HG03432 (cell line): ENCODE measurements at regions not wholly inside any gene's neighbourhood (a gene's known extent, or its start where the extent isn't known, plus 50 kb on each side); places are given as distances from the start of the nearest gene placed in this dataset.
A peak's percentile ranks its signal among the peaks of the same experiment; 100 is the strongest.

Source experiments
- ATAC-seq: cut with Tn5 transposase; IDR thresholded peaks from one replicate; pipeline ENCODE4 v1.9.1; 2021; ENCODE audit warnings: mild to moderate bottlenecking, moderate library complexity; ENCODE audit not compliant: unreplicated experiment

DNA sequence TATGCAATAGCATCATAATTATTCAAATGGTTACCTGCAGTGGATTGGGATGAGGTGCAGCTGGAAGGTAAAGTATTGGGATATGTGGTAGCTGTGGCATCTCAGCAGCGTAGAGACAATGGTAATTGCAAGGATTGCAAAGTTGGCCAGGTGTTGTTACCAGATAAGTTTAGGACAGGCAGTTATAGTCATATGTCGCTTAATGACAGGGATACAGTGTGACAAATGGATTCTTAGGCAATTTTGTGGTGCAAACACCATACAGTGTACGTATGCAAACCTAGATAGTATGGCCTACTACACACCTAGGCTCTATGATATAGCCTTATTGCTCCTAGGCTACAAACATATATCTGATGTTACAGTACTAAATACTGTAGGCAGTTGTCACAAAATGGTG, 163.5 kb upstream of the LYZL2 start:
- no peak for ATAC-seq

DNA sequence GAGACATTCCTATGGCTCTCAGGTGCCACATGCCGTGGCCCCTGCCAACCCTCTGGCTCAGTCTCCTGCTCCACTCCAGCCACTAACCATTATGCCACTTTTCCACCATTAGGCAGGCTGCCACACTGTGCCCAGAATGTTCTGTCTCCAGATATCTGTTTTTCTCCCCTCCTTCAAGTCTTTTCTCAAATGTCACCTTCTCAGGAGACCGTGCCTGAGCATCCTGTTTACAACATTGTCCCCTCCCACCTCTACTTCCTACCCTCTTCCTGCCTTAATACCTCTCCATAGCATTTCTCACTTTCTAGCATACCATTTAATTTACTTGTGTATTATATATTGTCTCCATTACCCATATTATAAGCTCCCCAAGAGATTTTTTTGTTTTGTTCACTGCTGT, 162.5 kb upstream of the LYZL2 start:
- ATAC-seq = no peak

GRCh38 chr10:30791197-30791611, 161.7 kb upstream of the LYZL2 start:
- ATAC-seq = no peak

DNA sequence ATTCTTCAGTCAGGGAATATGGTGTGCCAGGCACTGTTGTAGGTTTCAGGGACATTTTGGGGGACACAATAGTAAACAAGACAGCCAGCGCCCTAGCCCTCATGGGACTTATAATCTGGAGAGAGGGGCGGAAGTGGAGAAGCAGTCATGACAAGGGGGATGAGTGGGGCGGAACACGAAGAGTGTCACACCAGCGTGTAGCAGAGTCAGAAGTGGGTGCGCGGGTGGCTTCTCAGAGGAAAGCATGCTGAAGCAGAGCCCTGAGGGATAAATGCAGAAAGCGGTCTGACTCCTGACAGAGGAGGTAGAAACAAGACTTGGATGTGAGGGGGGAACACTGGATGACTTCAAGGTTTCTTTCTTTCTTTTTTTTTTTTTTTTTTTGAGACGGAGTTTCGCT, 160.3 kb upstream of the LYZL2 start:
- ATAC-seq = no peak

- no peak for ATAC-seq
These were observed 158.8 kb upstream of the LYZL2 start for GRCh38 chr10:30788307-30788706.

DNA sequence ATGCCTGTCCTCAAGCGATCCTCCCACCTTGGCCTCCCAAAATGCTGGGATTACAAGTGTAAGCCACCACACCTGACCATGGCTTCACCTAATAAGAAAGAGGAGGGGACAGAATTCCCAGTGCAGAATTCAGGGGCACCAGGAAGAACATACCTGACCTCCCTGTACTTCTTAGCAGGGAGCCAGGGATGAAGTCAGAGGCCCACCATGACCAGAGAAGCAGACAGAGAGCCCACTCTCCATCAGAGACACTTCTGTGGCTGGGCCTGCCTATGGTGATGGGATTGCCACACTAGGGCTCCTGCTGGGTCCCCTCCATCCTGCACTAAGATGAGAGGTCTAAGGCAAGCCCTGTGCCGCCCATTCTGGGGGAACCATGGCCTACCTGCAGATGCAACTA, 157.4 kb upstream of the LYZL2 start:
- no peak for ATAC-seq

DNA sequence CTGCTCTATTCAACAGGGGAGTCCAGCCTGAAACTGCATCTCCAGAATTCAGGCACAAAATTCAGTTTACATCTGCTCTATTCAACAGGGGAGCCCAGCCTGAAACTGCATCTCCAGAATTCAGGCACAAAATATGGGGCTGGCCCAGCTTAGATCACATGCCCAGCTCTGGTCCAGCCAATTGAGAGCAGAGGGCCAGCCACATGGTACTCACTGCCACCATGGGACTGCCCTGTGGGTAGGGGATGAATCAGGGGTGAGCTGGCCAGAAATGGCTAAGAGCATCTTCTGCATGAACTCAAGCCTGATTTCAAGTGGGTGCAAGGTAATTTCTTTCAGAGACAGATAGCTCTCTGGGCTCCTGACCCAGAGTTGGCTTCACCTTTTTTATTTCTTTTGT, 156.6 kb upstream of the LYZL2 start:
- ATAC-seq = no peak

- ATAC-seq = peak; percentile 24
These were observed 155.5 kb upstream of the LYZL2 start for GRCh38 chr10:30784897-30785605.

- ATAC-seq = no peak
These were observed 155.0 kb upstream of the LYZL2 start for GRCh38 chr10:30784524-30784896.

DNA sequence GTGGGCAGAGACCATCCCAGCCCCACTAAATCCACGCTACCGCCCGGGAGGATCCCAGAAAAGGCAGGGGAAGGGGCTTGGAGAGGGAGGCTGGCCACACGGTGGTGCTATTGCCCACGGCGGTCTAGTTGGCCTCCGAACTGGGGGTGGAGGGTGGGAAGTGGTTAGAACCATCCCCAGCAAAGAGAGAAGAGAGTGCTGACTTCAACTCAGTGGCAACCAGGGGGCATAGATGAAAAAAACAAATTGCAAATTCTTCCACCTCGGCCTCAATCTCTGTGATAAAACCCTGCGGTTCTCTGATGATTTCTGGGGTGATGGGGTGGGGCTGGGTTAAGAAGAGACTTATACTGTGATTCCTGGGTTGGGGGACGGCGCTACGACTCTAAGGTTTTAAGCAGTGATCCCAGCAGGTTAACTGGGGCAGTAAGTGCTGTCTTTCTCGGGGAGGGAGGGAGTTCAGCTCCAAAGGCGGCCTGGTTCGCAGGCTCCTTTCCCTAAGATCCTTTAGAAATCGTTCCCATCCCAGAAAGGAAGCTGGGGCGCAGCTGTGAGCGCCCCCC, 154.5 kb upstream of the LYZL2 start:
- peak; percentile 44 for ATAC-seq

DNA sequence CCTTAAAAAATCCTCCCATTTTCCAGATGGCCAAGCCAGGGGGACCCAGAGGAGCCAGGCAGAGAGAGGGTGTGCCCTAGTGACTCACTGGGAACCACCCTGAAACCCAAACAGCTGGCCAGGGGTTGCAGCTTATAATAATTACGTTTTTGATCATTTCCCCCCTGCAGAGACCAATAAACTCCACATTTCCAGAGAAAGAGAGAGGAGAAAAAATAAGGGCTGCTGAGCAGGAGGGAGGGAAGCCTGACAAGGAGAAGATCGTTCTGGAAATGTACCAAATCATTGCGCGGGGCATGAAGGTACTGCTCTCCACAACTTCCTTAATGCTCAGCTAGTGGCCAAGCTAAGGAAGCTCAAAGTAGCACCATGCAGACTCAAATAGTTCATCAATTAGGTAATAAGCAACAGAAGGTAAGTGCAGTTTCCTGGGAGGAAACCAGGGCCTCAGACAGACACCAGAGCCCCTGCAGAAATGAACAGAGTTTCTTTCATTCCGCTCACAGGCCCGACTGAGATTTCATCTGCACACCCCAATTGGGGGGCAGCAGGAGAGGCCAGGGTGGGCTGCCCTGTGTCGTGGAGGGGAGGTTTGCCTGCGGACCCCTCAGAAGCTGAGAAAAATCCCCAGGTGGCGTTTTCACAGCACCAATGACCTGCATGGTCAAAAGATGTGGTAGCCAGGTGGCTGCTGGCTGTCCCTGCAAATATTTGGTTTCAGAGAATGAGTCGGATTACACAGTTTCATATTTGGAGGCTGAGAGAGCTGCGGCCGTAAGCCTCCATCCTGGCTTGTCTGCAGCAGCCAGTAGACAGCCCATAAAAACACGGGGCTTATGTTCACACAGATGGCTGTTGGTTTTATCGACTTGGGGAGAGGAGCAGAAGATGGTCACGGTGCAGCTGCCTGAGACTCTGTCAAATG, 153.2 kb upstream of the LYZL2 start:
- ATAC-seq = peak; percentile 62

GRCh38 chr10:30782157-30782536, 152.6 kb upstream of the LYZL2 start:
- ATAC-seq = no peak

- no peak for ATAC-seq
These were observed 152.1 kb upstream of the LYZL2 start for GRCh38 chr10:30781670-30782121.

GRCh38 chr10:30778769-30779168, 149.2 kb upstream of the LYZL2 start:
- ATAC-seq = no peak

DNA sequence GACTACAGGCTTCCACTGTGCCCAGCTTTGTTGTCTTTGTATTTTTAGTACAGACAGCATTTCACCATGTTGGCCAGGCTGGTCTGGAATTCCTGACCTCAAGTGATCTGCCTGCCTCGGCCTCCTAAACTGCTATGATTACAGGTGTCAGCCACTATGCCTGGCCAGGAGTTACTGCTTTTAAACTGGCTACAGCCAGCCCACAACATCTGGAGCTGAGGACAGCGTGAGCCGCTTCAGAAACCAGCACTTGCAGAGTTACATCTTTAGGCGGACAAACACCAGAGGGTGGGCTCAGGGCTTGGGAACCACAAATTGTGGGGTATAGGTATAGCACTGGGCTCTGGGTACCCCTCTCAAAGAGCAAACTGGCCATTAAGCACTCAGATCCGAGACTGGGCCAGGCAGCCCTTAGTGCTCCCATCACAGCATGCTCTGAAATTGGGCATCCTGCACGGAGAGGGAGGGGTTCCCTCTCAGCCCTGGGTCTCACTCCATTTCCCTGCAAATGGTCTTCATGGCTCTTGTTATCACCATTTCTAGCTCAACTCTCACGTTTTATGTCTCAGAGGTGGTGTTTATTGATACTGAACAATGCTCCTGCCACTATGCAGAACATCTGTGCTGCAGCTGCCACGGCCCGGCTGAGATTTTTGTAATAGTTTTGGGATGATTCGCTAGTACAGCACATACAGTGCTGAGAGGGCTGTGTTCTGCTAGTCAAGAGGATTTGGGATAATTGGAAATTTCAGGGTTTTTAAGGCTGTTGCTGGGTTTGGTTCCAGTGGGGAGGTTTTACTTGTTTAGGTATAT, 146.4 kb upstream of the LYZL2 start:
- no peak for ATAC-seq

DNA sequence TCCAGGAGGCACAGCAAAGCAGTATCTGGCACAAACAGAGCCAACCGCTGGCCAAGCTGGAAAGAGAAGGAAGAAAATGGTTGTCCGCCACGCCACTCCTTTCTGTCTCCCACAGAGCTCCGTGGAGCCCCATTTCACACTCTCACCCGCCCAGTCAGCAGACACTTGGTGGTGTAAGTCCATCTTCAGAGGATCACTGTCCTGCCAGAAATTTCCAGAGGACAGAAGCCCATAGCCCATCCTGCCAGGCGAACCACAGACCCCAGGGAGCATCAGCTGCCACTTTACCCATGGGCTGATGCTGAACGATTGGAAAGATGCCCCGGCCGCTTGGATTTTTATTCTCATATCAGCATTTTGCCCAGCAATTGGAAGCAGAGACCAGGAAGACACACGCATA, 144.7 kb upstream of the LYZL2 start:
- ATAC-seq = no peak

- no peak for ATAC-seq
These were observed 143.9 kb upstream of the LYZL2 start for GRCh38 chr10:30773501-30773900.

DNA sequence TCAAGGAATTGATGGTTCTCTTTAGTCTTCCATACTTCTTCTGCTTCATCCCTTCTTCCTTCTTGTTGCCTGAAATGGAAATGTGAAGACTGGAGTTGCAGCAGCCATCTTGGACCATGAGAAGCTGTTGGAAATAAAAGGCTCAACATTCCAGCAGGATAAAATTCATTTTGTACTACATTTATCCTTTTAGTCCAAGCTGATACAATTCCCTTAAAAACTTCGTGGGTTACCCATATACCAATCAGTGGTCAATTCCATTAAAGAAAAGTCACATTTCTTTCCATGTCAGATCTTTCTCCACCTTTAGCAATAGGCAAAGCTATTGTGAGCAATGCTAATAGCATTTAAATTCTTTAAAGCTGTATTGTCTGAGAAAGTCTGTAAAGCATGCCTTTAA, 141.3 kb upstream of the LYZL2 start:
- ATAC-seq = no peak

GRCh38 chr10:30770229-30770628, 140.7 kb upstream of the LYZL2 start:
- no peak for ATAC-seq

DNA sequence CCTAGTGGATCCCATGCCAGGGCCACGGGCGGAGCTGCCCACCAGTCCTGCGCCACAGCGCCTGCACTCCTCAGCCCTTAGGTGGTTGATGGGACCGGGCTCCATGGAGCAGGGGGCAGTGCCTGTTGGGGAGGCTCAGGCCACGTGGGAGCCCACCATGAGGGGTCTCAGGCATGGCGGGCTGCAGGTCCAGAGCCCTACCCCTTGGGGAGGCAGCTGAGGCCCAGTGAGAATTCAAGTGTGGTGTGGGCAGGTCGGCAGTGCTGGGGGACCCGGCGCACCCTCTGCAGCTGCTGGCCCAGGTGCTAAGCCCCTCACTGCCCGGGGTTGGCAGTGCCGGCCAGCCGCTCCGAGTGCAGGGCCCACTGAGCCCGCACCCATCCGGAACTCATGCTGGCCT, 139.8 kb upstream of the LYZL2 start:
- no peak for ATAC-seq

DNA sequence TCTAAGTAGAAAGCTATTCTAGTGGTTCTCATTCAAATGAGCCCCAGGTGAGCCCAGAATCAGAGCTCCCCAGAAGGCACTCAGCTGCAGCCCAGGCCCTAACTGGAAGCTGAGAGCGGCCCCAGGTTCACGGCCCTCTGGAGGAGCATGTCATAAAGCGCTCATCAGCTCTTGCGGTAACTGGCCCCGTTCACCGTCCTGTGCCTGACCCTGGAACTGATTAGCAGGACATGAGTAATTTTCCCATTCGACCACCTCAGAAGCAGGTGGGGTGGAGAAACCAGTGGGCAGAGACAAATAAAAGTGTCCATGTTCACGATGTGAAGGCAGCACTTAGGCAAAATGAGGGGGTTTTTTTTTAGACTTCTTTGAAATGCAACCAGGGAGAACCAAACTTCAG, 136.1 kb upstream of the LYZL2 start:
- no peak for ATAC-seq
